Activated T-cell treated with anti-CD3 and anti-CD28 coated beads, Interleukin-2, amount 50 U/mL, for 72 hours (primary cell): ENCODE measurements at regions not wholly inside any gene's neighbourhood (a gene's known extent, or its start where the extent isn't known, plus 50 kb on each side); places are given as distances from the start of the nearest gene placed in this dataset.

Experiments
- ATAC-seq, 2 donors: fragments of 150-1000 bp; cut with Tn5 transposase; replicated peaks in 1 of 2; 2 replicates each; pipeline ENCODE4 v1.10.0; 2021; ENCODE audit warnings: moderate library complexity in 2 of 2, mild to moderate bottlenecking in 1 of 2
- DNase-seq, 2 donors: peaks; one replicate each; pipeline ENCODE4 v3.0.0; 2021 to 2022; ENCODE audit warnings: mixed read lengths in 1 of 2
- H3K27ac Mint-ChIP-seq: one replicate; pipeline ENCODE4 v1.8.0; 2022; ENCODE audit warnings: mild to moderate bottlenecking, moderate library complexity, mixed read lengths
- H3K27me3 Mint-ChIP-seq: one replicate; pipeline ENCODE4 v1.8.0; 2022; ENCODE audit warnings: low read depth, mixed read lengths
- H3K36me3 Mint-ChIP-seq, 2 donors: one replicate each; pipeline ENCODE4 v1.8.0; 2022; ENCODE audit warnings: mixed read lengths in 2 of 2, mild to moderate bottlenecking in 1 of 2; ENCODE audit not compliant: insufficient read depth in 2 of 2
- H3K4me1 Mint-ChIP-seq: one replicate; pipeline ENCODE4 v1.8.0; 2022; ENCODE audit warnings: low read depth, mixed read lengths
- H3K4me3 Mint-ChIP-seq, 2 donors: one replicate each; pipeline ENCODE4 v1.8.0; 2022; ENCODE audit warnings: mild to moderate bottlenecking in 2 of 2, mixed read lengths in 2 of 2, moderate library complexity in 2 of 2
- H3K9me3 Mint-ChIP-seq, 2 donors: one replicate each; pipeline ENCODE4 v1.8.0; 2022; ENCODE audit warnings: mixed read lengths in 2 of 2

DNA sequence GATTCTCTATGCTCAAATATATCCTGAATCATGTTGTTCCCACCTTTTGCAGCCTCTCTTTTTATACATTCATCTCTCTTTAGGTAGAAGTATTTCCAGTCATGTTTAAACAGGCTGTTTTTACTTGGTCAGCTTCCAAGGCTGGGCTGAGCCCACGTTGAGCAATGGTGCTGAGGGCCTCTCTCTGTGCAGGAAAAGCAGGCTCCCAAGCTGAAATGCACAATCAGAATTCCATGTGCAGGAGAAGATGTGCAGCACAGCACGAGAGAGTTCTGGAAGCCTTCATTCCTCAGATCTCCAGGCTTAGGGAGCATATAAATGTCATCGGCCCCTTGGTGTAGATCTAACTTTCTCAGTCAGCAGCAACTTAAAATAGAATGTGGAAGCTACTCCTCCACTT is 588.5 kb downstream of the TNS3 start:
- no peak overlapping the region for H3K4me3 Mint-ChIP-seq
- DNase-seq (no peak), ATAC-seq (no peak)
- no peaks in the 10 kb centered on the region for H3K27me3 Mint-ChIP-seq
- H3K36me3 Mint-ChIP-seq: no peaks in the 10 kb centered on the region
- no peaks in the 10 kb centered on the region for H3K4me1 Mint-ChIP-seq
- H3K9me3 Mint-ChIP-seq: no peaks in the 10 kb centered on the region
- H3K27ac Mint-ChIP-seq: no peak overlapping the region

- Mint-ChIP-seq H3K4me1 (no peaks in the 10 kb centered on the region), H3K4me3 (no peak overlapping the region), H3K27ac (no peak overlapping the region), H3K36me3 (no peaks in the 10 kb centered on the region), H3K9me3 (no peaks in the 10 kb centered on the region), H3K27me3 (no peaks in the 10 kb centered on the region)
- ATAC-seq: no peak
- no peak for DNase-seq
Observed at GRCh38 chr7:46990761-46991160, 591.1 kb downstream of the TNS3 start.

GRCh38 chr7:46989247-46989646 is 592.7 kb downstream of the TNS3 start:
- no peak overlapping the region for H3K4me3 Mint-ChIP-seq
- no peaks in the 10 kb centered on the region for H3K27me3 Mint-ChIP-seq
- no peaks in the 10 kb centered on the region for H3K4me1 Mint-ChIP-seq
- no peaks in the 10 kb centered on the region for H3K9me3 Mint-ChIP-seq
- H3K27ac Mint-ChIP-seq: no peak overlapping the region
- DNase-seq (no peak), ATAC-seq (no peak)
- no peaks in the 10 kb centered on the region for H3K36me3 Mint-ChIP-seq

- Mint-ChIP-seq H3K4me3 (no peak overlapping the region), H3K4me1 (no peaks in the 10 kb centered on the region), H3K36me3 (no peaks in the 10 kb centered on the region), H3K27me3 (no peaks in the 10 kb centered on the region), H3K9me3 (peaks cover 0 to 2% of the 10 kb centered on the region in 2 donors), H3K27ac (no peak overlapping the region)
- no peak for DNase-seq
- ATAC-seq: no peak
Observed at GRCh38 chr7:46982928-46983327, 599.0 kb downstream of the TNS3 start.

DNA sequence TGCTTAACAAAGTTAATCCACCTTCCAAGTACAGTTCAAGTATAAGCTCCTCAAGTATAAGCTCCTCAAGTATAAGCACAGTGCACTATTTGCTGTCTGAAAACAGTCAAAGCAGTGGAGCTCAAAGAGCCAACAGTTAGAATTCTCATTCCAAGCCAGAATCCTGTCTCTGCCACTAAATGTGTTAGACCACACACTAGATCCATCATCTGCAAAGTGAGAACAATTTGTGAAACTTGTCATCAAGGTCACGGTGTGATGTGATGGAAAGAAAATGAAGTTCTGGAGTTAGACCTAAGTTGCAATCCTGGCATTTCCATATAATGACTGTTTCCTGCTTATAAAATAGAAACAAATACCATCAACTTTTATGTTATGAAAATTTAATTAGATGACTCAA is 602.5 kb downstream of the TNS3 start:
- ATAC-seq (no peak), DNase-seq (no peak)
- no peaks in the 10 kb centered on the region for H3K27me3 Mint-ChIP-seq
- peaks cover 0 to 2% of the 10 kb centered on the region in 2 donors for H3K9me3 Mint-ChIP-seq
- no peak overlapping the region for H3K27ac Mint-ChIP-seq
- H3K36me3 Mint-ChIP-seq: no peaks in the 10 kb centered on the region
- no peaks in the 10 kb centered on the region for H3K4me1 Mint-ChIP-seq
- no peak overlapping the region for H3K4me3 Mint-ChIP-seq

DNA sequence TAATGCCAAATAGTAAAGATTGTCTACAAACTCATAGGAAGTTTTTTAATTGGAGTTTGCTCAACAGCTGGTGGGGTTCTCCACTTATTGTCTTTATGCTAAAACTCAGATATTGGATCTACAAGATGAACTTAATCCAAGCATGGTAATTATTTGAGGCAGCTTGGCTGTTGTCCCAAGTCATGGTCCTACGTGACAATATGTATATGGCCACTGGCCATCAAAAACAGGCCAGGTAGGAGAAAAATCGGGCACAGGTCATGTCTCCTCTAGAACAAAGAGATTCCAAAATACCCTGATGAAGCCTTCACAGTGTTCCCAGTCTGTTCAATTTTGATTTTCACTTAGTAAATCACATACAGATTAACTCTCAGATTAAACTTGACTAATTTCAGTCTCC is 606.4 kb downstream of the TNS3 start:
- Mint-ChIP-seq H3K27me3 (no peaks in the 10 kb centered on the region), H3K4me1 (no peaks in the 10 kb centered on the region), H3K27ac (no peak overlapping the region), H3K9me3 (peaks cover 0 to 1% of the 10 kb centered on the region in 2 donors), H3K4me3 (no peak overlapping the region), H3K36me3 (no peaks in the 10 kb centered on the region)
- DNase-seq (no peak), ATAC-seq (no peak)

- Mint-ChIP-seq H3K27me3 (no peaks in the 10 kb centered on the region), H3K4me3 (no peak overlapping the region), H3K9me3 (peaks cover 4 to 7% of the 10 kb centered on the region in 2 donors), H3K4me1 (no peaks in the 10 kb centered on the region), H3K27ac (no peak overlapping the region), H3K36me3 (no peaks in the 10 kb centered on the region)
- ATAC-seq: no peak
- no peak for DNase-seq
Observed at GRCh38 chr7:46972205-46972604, 609.7 kb downstream of the TNS3 start.

GRCh38 chr7:46970476-46970875 is 611.4 kb downstream of the TNS3 start:
- Mint-ChIP-seq H3K4me3 (no peak overlapping the region), H3K27ac (no peak overlapping the region), H3K36me3 (no peaks in the 10 kb centered on the region), H3K4me1 (no peaks in the 10 kb centered on the region), H3K27me3 (no peaks in the 10 kb centered on the region), H3K9me3 (peaks cover 4 to 9% of the 10 kb centered on the region in 2 donors)
- ATAC-seq (no peak), DNase-seq (no peak)

DNA sequence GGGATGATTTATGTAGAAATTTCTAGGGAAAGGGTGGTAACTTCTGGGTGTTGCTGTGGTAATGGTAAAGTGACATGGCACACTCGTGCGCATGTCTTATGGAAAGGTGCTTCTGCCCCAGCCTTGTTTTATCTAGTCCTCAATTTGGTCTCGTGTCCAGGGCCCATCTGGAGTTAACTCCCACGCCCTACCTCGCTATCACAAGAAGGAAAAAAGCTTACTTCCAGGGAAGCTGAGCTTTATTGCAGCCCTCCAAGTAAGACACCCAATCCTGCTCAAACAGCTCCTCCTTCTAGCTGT is 611.8 kb downstream of the TNS3 start:
- Mint-ChIP-seq H3K27ac (no peak overlapping the region), H3K9me3 (peaks cover 4 to 9% of the 10 kb centered on the region in 2 donors), H3K27me3 (no peaks in the 10 kb centered on the region), H3K4me1 (no peaks in the 10 kb centered on the region), H3K36me3 (no peaks in the 10 kb centered on the region), H3K4me3 (no peak overlapping the region)
- no peak for ATAC-seq
- no peak for DNase-seq

- H3K27ac Mint-ChIP-seq: no peak overlapping the region
- H3K36me3 Mint-ChIP-seq: peaks cover 0 to 1% of the 10 kb centered on the region in 2 donors
- no peaks in the 10 kb centered on the region for H3K4me1 Mint-ChIP-seq
- DNase-seq (no peak), ATAC-seq (no peak)
- no peaks in the 10 kb centered on the region for H3K27me3 Mint-ChIP-seq
- peaks cover 5 to 13% of the 10 kb centered on the region in 2 donors for H3K9me3 Mint-ChIP-seq
- H3K4me3 Mint-ChIP-seq: no peak overlapping the region
Observed at GRCh38 chr7:46969303-46970130, 612.4 kb downstream of the TNS3 start.

- no peaks in the 10 kb centered on the region for H3K27me3 Mint-ChIP-seq
- no peak for DNase-seq
- no peak for ATAC-seq
- peaks cover 6 to 15% of the 10 kb centered on the region in 2 donors for H3K9me3 Mint-ChIP-seq
- no peaks in the 10 kb centered on the region for H3K4me1 Mint-ChIP-seq
- H3K27ac Mint-ChIP-seq: no peak overlapping the region
- no peak overlapping the region for H3K4me3 Mint-ChIP-seq
- peaks cover 2 to 7% of the 10 kb centered on the region in 2 donors for H3K36me3 Mint-ChIP-seq
Observed at GRCh38 chr7:46968003-46968402, 613.9 kb downstream of the TNS3 start.

DNA sequence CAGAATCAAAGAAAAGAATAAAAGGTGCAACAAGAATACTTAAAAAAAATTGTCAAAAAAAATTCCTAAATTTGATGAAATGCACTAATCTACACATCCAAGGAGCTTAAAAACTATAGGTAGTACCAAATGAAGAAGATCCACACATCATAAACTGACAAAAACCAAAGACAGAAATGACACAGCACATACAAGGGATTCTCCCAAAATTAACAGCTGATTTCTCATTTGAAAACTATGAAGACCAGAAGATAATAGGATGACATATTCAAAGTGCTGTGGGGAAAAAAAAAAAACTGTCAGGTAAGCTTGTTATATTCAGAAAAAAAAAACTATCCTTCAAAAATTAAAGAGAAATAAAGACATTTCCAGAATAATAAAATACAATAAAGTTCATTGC is 618.2 kb downstream of the TNS3 start:
- Mint-ChIP-seq H3K4me1 (no peaks in the 10 kb centered on the region), H3K9me3 (peaks cover 11 to 19% of the 10 kb centered on the region in 2 donors), H3K4me3 (no peak overlapping the region), H3K27me3 (no peaks in the 10 kb centered on the region), H3K36me3 (peaks cover 2 to 8% of the 10 kb centered on the region in 2 donors), H3K27ac (no peak overlapping the region)
- DNase-seq (no peak), ATAC-seq (no peak)

DNA sequence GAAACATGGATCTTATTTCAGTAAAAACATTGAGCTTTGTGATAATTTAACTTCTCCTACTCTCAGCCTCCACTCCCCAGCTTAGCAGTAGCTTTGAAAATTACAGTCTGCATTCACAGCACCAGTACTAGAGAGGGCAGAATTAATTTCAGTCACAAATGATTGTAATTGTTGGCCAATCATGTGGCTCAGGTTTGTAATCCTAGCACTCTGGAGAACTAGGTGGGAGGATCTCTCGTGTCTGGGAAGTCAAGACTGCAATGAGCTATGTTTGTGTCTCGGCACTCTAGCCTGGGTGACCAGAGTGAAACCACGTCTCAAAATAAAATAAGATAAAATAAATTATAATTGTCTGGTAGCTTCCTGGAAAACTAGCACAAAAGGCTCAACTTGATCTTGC is 620.9 kb downstream of the TNS3 start:
- no peak for ATAC-seq
- peaks cover 7 to 13% of the 10 kb centered on the region in 2 donors for H3K9me3 Mint-ChIP-seq
- no peak overlapping the region for H3K27ac Mint-ChIP-seq
- DNase-seq: no peak
- H3K36me3 Mint-ChIP-seq: peaks cover 2 to 8% of the 10 kb centered on the region in 2 donors
- H3K4me1 Mint-ChIP-seq: no peaks in the 10 kb centered on the region
- H3K4me3 Mint-ChIP-seq: no peak overlapping the region
- no peaks in the 10 kb centered on the region for H3K27me3 Mint-ChIP-seq

GRCh38 chr7:46957195-46957594 is 624.7 kb downstream of the TNS3 start:
- no peak for ATAC-seq
- H3K4me3 Mint-ChIP-seq: no peak overlapping the region
- H3K9me3 Mint-ChIP-seq: peaks cover 6 to 7% of the 10 kb centered on the region in 2 donors
- H3K4me1 Mint-ChIP-seq: no peaks in the 10 kb centered on the region
- no peak for DNase-seq
- H3K27ac Mint-ChIP-seq: no peak overlapping the region
- H3K36me3 Mint-ChIP-seq: peaks cover 0 to 2% of the 10 kb centered on the region in 2 donors
- H3K27me3 Mint-ChIP-seq: no peaks in the 10 kb centered on the region
